ENCODE measurements at regions not wholly inside any gene's neighbourhood (a gene's known extent, or its start where the extent isn't known, plus 50 kb on each side); places are given as distances from the start of the nearest gene placed in this dataset.

DNA sequence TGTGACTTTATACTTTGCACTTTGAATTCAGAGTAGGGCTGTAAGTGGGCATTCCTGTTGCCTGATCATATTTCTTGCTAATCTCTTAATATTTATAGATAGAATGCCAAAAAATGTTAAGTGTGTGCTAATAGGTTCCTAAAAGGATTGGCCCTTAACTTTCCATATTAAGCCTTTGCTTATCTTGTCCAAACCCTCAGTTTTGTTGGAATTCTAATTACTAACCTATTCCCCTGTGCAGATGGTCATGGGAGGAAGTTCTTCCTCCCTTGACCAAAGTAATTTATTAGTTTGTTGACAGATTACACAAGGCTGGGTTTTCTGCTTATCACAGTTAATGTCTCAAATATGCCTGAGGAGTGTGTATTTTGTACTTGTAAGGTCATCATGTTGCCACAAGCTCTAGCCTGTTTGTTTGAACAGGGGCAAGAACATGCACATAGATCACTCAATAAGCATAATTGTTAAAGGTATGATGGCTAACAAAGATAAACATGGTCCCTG is 541.1 kb upstream of the SPRY2 start:
- DNase-seq (ENCODE audit: low read depth) = no peak
- H3K4me3 ChIP-seq (ENCODE audit: low read depth, low read length) = no peak overlapping the region
- TF ChIP-seq, protein P1, sequence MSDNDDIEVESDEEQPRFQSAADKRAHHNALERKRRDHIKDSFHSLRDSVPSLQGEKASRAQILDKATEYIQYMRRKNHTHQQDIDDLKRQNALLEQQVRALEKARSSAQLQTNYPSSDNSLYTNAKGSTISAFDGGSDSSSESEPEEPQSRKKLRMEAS (IDR thresholded peaks at IDR 0.05; ENCODE audit: low read depth, low read length) = no peak
- TF ChIP-seq, protein P2, sequence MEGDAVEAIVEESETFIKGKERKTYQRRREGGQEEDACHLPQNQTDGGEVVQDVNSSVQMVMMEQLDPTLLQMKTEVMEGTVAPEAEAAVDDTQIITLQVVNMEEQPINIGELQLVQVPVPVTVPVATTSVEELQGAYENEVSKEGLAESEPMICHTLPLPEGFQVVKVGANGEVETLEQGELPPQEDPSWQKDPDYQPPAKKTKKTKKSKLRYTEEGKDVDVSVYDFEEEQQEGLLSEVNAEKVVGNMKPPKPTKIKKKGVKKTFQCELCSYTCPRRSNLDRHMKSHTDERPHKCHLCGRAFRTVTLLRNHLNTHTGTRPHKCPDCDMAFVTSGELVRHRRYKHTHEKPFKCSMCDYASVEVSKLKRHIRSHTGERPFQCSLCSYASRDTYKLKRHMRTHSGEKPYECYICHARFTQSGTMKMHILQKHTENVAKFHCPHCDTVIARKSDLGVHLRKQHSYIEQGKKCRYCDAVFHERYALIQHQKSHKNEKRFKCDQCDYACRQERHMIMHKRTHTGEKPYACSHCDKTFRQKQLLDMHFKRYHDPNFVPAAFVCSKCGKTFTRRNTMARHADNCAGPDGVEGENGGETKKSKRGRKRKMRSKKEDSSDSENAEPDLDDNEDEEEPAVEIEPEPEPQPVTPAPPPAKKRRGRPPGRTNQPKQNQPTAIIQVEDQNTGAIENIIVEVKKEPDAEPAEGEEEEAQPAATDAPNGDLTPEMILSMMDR (IDR thresholded peaks at IDR 0.05; ENCODE audit: low read depth, low read length) = no peak
- TF ChIP-seq POLR2A (IDR thresholded peaks at IDR 0.05; ENCODE audit: extremely low read depth, insufficient read length) = no peak
- no peak for TF ChIP-seq MYC (IDR thresholded peaks at IDR 0.05; ENCODE audit: low read depth, low read length)

DNA sequence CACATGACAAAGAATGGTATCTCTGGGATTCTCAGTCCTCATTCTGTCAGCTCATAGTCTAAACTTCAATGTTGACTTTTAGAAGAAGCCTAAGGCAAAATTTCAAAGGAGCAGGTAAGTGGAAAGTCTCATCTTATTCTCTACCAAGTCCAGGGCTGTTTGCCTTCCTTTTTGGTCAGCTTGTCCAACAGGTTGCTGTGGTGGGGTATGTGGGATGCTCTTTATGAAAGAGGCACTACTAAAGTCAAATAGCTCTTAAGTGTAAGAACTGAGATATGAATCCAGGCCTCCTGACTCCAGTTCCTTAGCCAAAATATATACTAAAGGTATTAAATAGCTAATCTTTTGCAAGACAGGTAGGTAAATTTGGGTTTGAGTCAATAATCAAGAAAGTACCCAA is 540.6 kb upstream of the SPRY2 start:
- no peak for DNase-seq (ENCODE audit: low read depth)
- TF ChIP-seq, protein P1 (IDR thresholded peaks at IDR 0.05; ENCODE audit: low read depth, low read length) = no peak
- TF ChIP-seq POLR2A (IDR thresholded peaks at IDR 0.05; ENCODE audit: extremely low read depth, insufficient read length) (no peak), MYC (IDR thresholded peaks at IDR 0.05; ENCODE audit: low read depth, low read length) (no peak)
- TF ChIP-seq, protein P2 (IDR thresholded peaks at IDR 0.05; ENCODE audit: low read depth, low read length) = no peak
- no peak overlapping the region for H3K4me3 ChIP-seq (ENCODE audit: low read depth, low read length)

DNA sequence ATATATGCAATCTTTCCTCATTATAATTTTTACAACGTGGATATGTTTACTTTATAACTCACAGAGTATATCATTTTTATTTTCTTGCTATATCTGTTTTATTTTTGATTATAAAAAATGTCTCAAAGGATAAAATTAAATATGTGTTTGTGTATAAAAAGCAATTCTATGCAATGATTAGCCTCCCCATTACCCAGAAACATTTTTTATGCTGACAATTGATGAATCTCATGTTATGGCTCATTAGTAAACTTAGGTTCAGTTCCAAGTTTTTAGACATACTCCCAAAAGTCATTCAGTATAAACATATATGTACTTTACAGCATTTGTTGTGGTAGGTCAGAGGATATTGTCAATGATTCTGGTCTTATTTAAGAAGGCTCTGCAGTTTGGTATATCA is 540.1 kb upstream of the SPRY2 start:
- no peak overlapping the region for H3K4me3 ChIP-seq (ENCODE audit: low read depth, low read length)
- DNase-seq (ENCODE audit: low read depth) = no peak
- no peak for TF ChIP-seq MYC (IDR thresholded peaks at IDR 0.05; ENCODE audit: low read depth, low read length)
- TF ChIP-seq, protein P2 (IDR thresholded peaks at IDR 0.05; ENCODE audit: low read depth, low read length) = no peak
- TF ChIP-seq, protein P1 (IDR thresholded peaks at IDR 0.05; ENCODE audit: low read depth, low read length) = no peak
- no peak for TF ChIP-seq POLR2A (IDR thresholded peaks at IDR 0.05; ENCODE audit: extremely low read depth, insufficient read length)

DNA sequence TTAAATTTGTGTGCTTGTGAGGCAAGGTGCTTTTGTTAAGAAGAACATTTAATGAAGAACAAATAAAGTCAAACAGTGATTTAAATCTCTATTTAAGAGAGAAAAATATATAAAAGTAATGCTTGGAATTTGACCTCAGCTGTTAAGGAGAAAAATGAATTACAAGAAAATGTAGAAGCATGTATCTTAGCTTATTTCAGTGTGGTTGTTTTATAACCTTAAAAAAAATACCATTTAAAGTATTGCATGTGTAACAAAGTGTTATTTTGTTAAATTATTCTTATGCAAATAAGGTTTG is 537.0 kb upstream of the SPRY2 start:
- DNase-seq (ENCODE audit: low read depth) = no peak
- TF ChIP-seq, protein P1 (IDR thresholded peaks at IDR 0.05; ENCODE audit: low read depth, low read length) = no peak
- no peak for TF ChIP-seq POLR2A (IDR thresholded peaks at IDR 0.05; ENCODE audit: extremely low read depth, insufficient read length)
- TF ChIP-seq, protein P2 (IDR thresholded peaks at IDR 0.05; ENCODE audit: low read depth, low read length) = no peak
- TF ChIP-seq MYC (IDR thresholded peaks at IDR 0.05; ENCODE audit: low read depth, low read length) = no peak
- no peak overlapping the region for H3K4me3 ChIP-seq (ENCODE audit: low read depth, low read length)

DNA sequence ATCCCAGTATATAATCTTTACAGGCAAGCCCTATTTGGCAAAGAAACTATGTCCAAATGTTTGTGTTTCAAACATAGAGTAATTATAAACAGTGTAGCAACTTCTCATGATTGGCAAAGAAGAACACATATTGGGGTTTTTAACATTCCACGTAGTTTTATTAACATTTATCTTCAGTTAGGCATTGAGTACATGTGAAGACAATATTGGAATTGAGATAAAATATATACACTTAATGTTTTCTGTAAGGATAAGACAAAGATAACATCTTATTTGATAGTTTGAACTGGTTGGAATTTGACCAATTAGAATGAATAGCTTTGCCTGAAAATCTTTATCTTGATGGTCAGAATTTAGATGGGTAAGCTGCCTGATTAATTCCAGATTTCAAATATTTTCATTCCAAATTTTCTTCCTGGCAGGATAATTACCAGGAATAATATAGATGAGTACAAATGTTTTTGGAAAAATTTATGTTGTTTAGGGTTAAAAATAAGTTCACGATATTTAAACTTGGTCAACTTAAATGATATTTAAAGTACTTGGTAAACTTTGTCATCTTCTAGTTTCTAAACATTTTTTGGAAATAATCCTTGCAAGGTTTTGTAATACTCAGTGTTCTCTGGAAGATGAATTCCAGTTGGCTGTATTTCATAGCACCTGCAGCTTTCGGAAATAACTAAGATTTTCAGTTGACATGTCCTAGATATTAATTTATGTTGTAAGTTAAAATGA is 536.5 kb upstream of the SPRY2 start:
- TF ChIP-seq MYC (IDR thresholded peaks at IDR 0.05; ENCODE audit: low read depth, low read length) = no peak
- TF ChIP-seq, protein P2 (IDR thresholded peaks at IDR 0.05; ENCODE audit: low read depth, low read length) = no peak
- TF ChIP-seq, protein P1 (IDR thresholded peaks at IDR 0.05; ENCODE audit: low read depth, low read length) = no peak
- TF ChIP-seq POLR2A (IDR thresholded peaks at IDR 0.05; ENCODE audit: extremely low read depth, insufficient read length) = no peak
- no peak overlapping the region for H3K4me3 ChIP-seq (ENCODE audit: low read depth, low read length)
- DNase-seq (ENCODE audit: low read depth) = no peak
